Fibroblast of pulmonary artery (primary cell): ENCODE measurements at regions not wholly inside any gene's neighbourhood (a gene's known extent, or its start where the extent isn't known, plus 50 kb on each side); places are given as distances from the start of the nearest gene placed in this dataset.
"Not testable (repeated sequence)": the region's sequence is repeated elsewhere in the genome, so short reads cannot be mapped to it uniquely, and the experiment has no call there.

ENCODE experiments used
- DNase-seq: peaks from one replicate; pipeline ENCODE4 v3.0.0-alpha.2; 2010; ENCODE audit warnings: low read depth
- H3K4me3 ChIP-seq: replicated peaks from 2 replicates; pipeline ENCODE4 v1.5.1; 2011; ENCODE audit warnings: low read depth, mild to moderate bottlenecking, control low read depth, low read length, moderate library complexity
- TF ChIP-seq, protein P1 (sequence below): IDR thresholded peaks from 2 replicates; pipeline ENCODE4 v1.5.1; 2011; ENCODE audit warnings: mild to moderate bottlenecking, control low read depth, low read length, inconsistent platforms; ENCODE audit errors: missing control alignments

DNA sequence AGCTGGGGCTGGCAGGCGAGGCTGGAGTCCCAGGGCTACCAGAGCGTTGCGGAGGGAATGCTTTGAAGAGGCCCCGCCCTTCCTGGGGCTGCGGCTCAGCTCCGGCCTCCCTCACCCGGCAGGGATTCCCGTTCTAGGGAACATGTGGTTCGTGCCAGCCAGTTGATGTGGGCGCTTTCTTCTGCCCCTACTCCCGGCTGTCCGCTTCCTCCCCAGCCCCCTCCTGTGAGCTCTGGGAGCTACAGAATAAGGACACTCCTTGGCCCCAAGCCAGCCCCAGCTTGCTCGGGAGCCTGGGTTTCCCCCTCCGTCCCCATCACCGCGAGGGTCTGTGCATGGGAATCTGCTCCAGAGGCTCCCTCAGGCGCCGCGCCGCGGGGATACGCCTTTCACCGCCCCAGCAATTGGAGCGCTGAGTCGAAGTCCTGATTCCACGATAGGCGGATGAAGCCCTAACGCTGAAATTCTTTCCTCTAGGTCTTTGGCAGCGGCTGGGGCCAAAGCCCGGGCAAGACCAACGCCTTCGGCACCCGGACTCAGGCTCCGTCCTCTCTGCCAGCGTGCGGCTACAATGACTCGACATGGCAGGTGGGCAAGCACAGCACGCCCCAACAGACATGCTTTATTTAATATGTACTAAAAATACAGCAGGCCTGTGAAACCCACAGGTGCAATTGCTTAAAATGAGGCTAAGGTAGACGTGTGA, 69.5 kb downstream of the KLF15 start:
- H3K4me3 ChIP-seq: peak overlapping the region; percentile 46
- TF ChIP-seq, protein P1, sequence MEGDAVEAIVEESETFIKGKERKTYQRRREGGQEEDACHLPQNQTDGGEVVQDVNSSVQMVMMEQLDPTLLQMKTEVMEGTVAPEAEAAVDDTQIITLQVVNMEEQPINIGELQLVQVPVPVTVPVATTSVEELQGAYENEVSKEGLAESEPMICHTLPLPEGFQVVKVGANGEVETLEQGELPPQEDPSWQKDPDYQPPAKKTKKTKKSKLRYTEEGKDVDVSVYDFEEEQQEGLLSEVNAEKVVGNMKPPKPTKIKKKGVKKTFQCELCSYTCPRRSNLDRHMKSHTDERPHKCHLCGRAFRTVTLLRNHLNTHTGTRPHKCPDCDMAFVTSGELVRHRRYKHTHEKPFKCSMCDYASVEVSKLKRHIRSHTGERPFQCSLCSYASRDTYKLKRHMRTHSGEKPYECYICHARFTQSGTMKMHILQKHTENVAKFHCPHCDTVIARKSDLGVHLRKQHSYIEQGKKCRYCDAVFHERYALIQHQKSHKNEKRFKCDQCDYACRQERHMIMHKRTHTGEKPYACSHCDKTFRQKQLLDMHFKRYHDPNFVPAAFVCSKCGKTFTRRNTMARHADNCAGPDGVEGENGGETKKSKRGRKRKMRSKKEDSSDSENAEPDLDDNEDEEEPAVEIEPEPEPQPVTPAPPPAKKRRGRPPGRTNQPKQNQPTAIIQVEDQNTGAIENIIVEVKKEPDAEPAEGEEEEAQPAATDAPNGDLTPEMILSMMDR: no peak
- peak; percentile 49 for DNase-seq

DNA sequence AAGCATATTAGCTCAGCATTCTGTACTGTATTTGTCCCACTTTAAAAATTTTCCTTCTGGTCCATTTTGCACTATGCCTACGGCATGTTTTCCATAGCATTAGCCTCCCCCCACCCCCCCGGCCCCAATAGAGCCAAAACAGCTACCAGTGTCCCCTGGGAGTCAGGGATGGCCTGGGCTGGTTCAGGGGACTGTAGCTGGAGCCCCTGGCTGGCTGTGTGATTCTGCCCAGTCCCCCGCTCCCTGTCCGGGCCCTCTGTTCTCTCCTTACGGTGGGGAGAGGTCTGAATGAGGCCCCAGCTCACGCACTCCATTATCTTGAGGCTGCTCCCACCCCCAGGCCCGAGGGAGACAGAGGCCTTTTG, 70.1 kb downstream of the KLF15 start:
- no peak for DNase-seq
- TF ChIP-seq, protein P1: no peak
- H3K4me3 ChIP-seq: peak overlapping the region; percentile 46

DNA sequence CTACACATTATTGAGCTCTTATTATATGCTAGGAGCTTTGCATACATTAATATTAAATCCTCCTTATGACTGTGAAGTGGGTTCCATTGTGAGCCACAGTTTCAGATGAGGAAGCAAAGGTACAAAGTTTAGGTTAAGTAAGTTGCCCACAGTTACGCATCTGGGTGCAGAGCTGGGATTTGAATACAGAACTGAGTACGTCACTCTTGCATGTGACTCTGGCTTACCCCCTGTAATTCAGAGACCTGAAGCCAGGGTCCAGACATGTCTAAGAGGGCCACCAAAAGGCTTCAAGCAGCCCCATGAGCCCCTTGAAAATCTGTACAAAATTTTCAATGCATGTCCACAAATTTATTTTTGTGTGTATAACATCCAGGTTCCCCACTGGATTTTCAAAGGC, 71.8 kb downstream of the KLF15 start:
- H3K4me3 ChIP-seq: no peak overlapping the region
- no peak for DNase-seq
- TF ChIP-seq, protein P1: no peak

DNA sequence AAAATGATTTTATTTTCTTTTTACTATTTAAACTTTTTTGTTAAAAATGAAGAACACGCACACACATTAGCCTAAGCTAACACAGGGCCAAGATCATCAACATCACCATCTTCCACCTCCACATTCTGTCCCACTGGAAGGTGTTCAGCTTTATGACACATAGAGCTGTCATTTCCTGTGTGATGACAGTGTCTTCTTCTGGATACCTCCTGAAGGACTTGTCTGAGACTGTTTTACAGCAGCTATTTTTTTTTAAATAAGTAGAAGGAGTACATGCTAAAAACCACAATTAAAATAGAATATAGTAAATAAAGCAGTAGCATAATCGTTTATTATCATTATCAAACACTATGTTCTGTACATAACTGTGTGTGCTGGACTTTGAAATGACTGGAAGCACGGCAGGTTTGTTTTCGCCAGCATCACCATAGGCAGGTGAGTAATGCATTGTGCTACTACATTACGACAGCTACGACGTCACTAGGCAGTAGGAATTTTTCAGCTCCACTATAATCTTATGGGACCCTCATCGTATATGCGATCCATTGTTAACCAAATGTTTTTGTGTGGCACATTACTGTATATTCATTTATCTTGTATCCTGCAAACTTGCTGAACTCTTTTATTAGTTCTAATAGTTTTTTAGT, 72.8 kb downstream of the KLF15 start:
- TF ChIP-seq, protein P1: no peak
- DNase-seq: peak; percentile 44
- no peak overlapping the region for H3K4me3 ChIP-seq

DNA sequence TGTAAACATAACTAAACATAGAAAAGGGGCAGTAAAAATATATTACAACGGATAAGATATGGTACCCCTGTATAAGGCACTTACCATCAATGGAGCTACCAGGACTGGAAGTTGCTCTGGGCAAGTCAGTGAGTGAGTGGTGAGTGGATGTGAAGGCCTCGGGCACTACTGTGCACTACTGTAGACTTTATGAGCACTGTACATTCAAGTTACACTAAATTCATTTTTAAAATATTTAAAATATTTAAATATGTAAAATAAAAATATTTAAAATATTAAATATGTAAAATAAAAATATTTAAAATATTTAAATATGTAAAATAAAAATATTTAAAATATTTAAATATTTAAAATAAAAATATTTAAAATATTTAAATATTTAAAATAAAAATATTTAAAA, 73.6 kb downstream of the KLF15 start:
- DNase-seq, H3K4me3 ChIP-seq: not testable (repeated sequence)

DNA sequence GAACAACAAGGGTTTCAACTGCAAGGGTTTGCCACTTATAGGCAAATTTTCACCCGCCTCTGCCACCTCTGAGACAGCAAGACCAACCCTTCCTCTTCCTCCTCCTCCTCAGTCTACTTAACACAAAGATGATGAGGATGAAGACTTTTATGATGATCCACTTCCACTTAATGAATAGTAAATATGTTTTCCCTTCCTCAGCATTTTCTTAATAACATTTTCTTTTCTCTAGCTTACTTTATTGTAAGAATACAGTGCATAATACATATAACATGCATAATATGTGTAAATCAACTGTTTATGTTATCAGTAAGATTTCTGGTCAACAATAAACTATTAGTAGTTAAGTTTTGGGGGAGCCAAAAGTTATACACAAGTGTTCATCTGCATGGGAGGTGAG, 77.4 kb downstream of the KLF15 start:
- TF ChIP-seq, protein P1: no peak
- DNase-seq: no peak
- H3K4me3 ChIP-seq: no peak overlapping the region

DNA sequence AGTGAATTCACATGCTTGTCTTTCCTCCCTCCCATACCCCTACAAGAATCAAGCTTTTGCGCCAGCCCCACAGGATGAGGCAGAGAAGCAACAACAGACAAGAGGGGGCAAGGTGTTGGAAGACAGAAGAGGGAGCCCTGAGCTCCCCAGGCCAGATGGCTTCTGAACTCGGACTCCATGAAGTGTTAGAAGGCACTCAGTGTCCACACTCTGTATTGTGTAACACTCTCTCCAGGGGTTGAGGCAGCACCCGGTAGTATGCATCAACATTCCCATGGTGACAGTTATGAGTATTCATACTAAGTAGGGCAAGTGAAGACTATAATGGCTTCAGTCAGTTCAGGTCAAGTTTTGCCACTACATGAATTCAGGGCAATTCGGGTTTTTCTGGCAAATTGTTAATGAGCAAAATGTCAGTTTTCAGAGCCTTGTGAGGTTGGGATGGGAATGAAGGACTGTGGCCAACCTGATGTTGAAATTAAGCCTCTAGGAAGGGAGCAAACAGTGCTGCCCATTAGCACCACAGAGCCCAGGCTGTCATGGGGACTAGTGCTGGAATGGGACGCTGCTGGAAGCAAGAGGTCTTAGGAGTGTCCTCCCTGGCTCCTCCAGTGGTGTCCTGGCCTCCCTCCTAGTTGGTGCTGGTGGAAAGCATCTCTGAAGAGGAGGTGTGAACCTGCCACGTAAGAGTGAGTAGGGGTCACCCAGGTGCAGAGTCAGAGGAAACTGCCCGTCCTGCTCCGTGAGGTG, 79.4 kb downstream of the KLF15 start:
- DNase-seq: no peak
- no peak overlapping the region for H3K4me3 ChIP-seq
- TF ChIP-seq, protein P1: no peak
